HL-60 (cell line): ENCODE measurements at regions not wholly inside any gene's neighbourhood (a gene's known extent, or its start where the extent isn't known, plus 50 kb on each side); places are given as distances from the start of the nearest gene placed in this dataset.
"Not testable (repeated sequence)": the region's sequence is repeated elsewhere in the genome, so short reads cannot be mapped to it uniquely, and the experiment has no call there.

Experiments used
- GABPA ChIP-seq: IDR thresholded peaks from 2 replicates; pipeline ENCODE4 v1.6.1; 2012; ENCODE audit warnings: low read depth
- SPI1 ChIP-seq: IDR thresholded peaks from 2 replicates; pipeline ENCODE4 v1.6.1; 2012; ENCODE audit warnings: low read depth, mild to moderate bottlenecking, borderline replicate concordance
- TF ChIP-seq, protein P1 (sequence below): IDR thresholded peaks from one replicate; pipeline ENCODE4 v1.5.1; 2011; ENCODE audit warnings: low read length, control low read depth, inconsistent platforms; ENCODE audit not compliant: insufficient read depth

DNA sequence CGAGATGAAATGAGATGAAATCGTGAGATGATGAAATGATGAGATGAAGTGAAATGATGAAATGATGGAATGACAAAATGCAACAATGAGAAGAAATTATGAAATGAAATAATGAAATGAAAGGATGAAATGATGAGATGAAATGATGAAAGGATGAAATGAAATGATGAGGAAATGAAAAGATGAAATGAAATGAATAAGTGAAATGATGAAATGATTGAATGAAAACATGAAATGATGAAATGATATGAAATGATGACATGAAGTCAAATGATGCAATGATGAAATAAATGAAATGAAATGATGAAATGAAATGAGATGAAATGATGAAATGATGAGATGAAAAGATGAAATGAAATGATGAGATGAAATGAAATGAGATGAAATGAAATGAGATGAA lies 467.7 kb downstream of the FAM72C start:
- TF ChIP-seq, protein P1, sequence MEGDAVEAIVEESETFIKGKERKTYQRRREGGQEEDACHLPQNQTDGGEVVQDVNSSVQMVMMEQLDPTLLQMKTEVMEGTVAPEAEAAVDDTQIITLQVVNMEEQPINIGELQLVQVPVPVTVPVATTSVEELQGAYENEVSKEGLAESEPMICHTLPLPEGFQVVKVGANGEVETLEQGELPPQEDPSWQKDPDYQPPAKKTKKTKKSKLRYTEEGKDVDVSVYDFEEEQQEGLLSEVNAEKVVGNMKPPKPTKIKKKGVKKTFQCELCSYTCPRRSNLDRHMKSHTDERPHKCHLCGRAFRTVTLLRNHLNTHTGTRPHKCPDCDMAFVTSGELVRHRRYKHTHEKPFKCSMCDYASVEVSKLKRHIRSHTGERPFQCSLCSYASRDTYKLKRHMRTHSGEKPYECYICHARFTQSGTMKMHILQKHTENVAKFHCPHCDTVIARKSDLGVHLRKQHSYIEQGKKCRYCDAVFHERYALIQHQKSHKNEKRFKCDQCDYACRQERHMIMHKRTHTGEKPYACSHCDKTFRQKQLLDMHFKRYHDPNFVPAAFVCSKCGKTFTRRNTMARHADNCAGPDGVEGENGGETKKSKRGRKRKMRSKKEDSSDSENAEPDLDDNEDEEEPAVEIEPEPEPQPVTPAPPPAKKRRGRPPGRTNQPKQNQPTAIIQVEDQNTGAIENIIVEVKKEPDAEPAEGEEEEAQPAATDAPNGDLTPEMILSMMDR = not testable (repeated sequence)
- not testable (repeated sequence) for TF ChIP-seq GABPA, SPI1
